ENCODE measurements at regions not wholly inside any gene's neighbourhood (a gene's known extent, or its start where the extent isn't known, plus 50 kb on each side); places are given as distances from the start of the nearest gene placed in this dataset.
"Not testable (repeated sequence)": the region's sequence is repeated elsewhere in the genome, so short reads cannot be mapped to it uniquely, and the experiment has no call there.

GRCh38 chr13:61214551-61214950 lies 201.1 kb downstream of the PCDH20 start:
- no peak for DNase-seq

GRCh38 chr13:61205898-61206297 lies 209.8 kb downstream of the PCDH20 start:
- not testable (repeated sequence) for DNase-seq

GRCh38 chr13:61204025-61204424 lies 211.6 kb downstream of the PCDH20 start:
- DNase-seq, result no peak

- DNase-seq, result no peak
Observed at GRCh38 chr13:61202042-61202441, 213.6 kb downstream of the PCDH20 start.

GRCh38 chr13:61192826-61193225 lies 222.8 kb downstream of the PCDH20 start:
- DNase-seq, result no peak

GRCh38 chr13:61188057-61188456 lies 227.6 kb downstream of the PCDH20 start:
- no peak for DNase-seq

GRCh38 chr13:61187471-61187870 lies 228.2 kb downstream of the PCDH20 start:
- no peak for DNase-seq

GRCh38 chr13:61183670-61184069 lies 232.0 kb downstream of the PCDH20 start:
- no peak for DNase-seq

GRCh38 chr13:61180234-61180633 lies 235.4 kb downstream of the PCDH20 start:
- DNase-seq, result no peak

GRCh38 chr13:61179741-61180140 lies 235.9 kb downstream of the PCDH20 start:
- no peak for DNase-seq

- DNase-seq, result no peak
Observed at GRCh38 chr13:61170856-61171255, 244.8 kb downstream of the PCDH20 start.

- no peak for DNase-seq
Observed at GRCh38 chr13:61162636-61163035, 253.0 kb downstream of the PCDH20 start.

GRCh38 chr13:61162106-61162505 lies 253.5 kb downstream of the PCDH20 start:
- DNase-seq, result no peak

GRCh38 chr13:61156753-61157152 lies 258.9 kb downstream of the PCDH20 start:
- DNase-seq, result no peak

GRCh38 chr13:61151062-61151461 lies 264.6 kb downstream of the PCDH20 start:
- no peak for DNase-seq

GRCh38 chr13:61149331-61149730 lies 266.3 kb downstream of the PCDH20 start:
- no peak for DNase-seq

GRCh38 chr13:61148691-61149315 lies 266.8 kb downstream of the PCDH20 start:
- DNase-seq, result no peak

GRCh38 chr13:61148211-61148610 lies 267.4 kb downstream of the PCDH20 start:
- DNase-seq, result no peak

- no peak for DNase-seq
Observed at GRCh38 chr13:61146571-61146970, 269.1 kb downstream of the PCDH20 start.

- no peak for DNase-seq
Observed at GRCh38 chr13:61146158-61146557, 269.5 kb downstream of the PCDH20 start.

GRCh38 chr13:61144834-61145593 lies 270.6 kb downstream of the PCDH20 start:
- no peak for DNase-seq

- no peak for DNase-seq
Observed at GRCh38 chr13:61144301-61144700, 271.3 kb downstream of the PCDH20 start.

GRCh38 chr13:61142506-61142905 lies 273.1 kb downstream of the PCDH20 start:
- DNase-seq, result no peak

- no peak for DNase-seq
Observed at GRCh38 chr13:61138857-61139256, 276.8 kb downstream of the PCDH20 start.

- DNase-seq, result no peak
Observed at GRCh38 chr13:61136515-61136914, 279.1 kb downstream of the PCDH20 start.

All from NCI-H146 (cell line).